Right kidney (tissue), 1 donor: ENCODE measurements at regions not wholly inside any gene's neighbourhood (a gene's known extent, or its start where the extent isn't known, plus 50 kb on each side); places are given as distances from the start of the nearest gene placed in this dataset.
A peak's percentile ranks its signal among the peaks of the same experiment; 100 is the strongest.

ENCODE experiments used
- DNase-seq: peaks from one replicate; pipeline ENCODE4 v3.0.0-alpha.2; 2016

- DNase-seq, result no peak
Measured at GRCh38 chr14:89017417-89017816, 193.0 kb downstream of the TTC8 start.

- DNase-seq, result no peak
Measured at GRCh38 chr14:89022274-89022673, 197.8 kb downstream of the TTC8 start.

- no peak for DNase-seq
Measured at GRCh38 chr14:89024691-89025090, 200.2 kb downstream of the TTC8 start.

GRCh38 chr14:89025561-89026236 is 201.2 kb downstream of the TTC8 start:
- no peak for DNase-seq

- peak; percentile 79 for DNase-seq
Measured at GRCh38 chr14:89027097-89027740, 202.8 kb downstream of the TTC8 start.

GRCh38 chr14:89028462-89029134 is 204.1 kb downstream of the TTC8 start:
- DNase-seq, result no peak

GRCh38 chr14:89029961-89030694 is 205.7 kb downstream of the TTC8 start:
- DNase-seq, result no peak

GRCh38 chr14:89030921-89031320 is 206.5 kb downstream of the TTC8 start:
- no peak for DNase-seq

- DNase-seq, result no peak
Measured at GRCh38 chr14:89032086-89032649, 207.7 kb downstream of the TTC8 start.

- no peak for DNase-seq
Measured at GRCh38 chr14:89033756-89034155, 209.3 kb downstream of the TTC8 start.

GRCh38 chr14:89036371-89036770 is 211.9 kb downstream of the TTC8 start:
- no peak for DNase-seq

- no peak for DNase-seq
Measured at GRCh38 chr14:89037065-89037464, 212.6 kb downstream of the TTC8 start.

- no peak for DNase-seq
Measured at GRCh38 chr14:89040080-89040459, 215.6 kb downstream of the TTC8 start.

- DNase-seq, result peak; percentile 97
Measured at GRCh38 chr14:89040460-89041256, 216.2 kb downstream of the TTC8 start.

GRCh38 chr14:89041257-89041582 is 216.8 kb downstream of the TTC8 start:
- no peak for DNase-seq

GRCh38 chr14:89042021-89042420 is 217.6 kb downstream of the TTC8 start:
- no peak for DNase-seq

GRCh38 chr14:89053303-89053702 is 228.9 kb downstream of the TTC8 start:
- no peak for DNase-seq

- no peak for DNase-seq
Measured at GRCh38 chr14:89056394-89056793, 231.9 kb downstream of the TTC8 start.

GRCh38 chr14:89058697-89059096 is 234.2 kb downstream of the TTC8 start:
- DNase-seq, result no peak

GRCh38 chr14:89060191-89060590 is 235.7 kb downstream of the TTC8 start:
- DNase-seq, result no peak

GRCh38 chr14:89061696-89062095 is 237.2 kb downstream of the TTC8 start:
- DNase-seq, result no peak

GRCh38 chr14:89065879-89066278 is 241.4 kb downstream of the TTC8 start:
- DNase-seq, result no peak
